OCI-LY3 (cell line): ENCODE measurements at regions not wholly inside any gene's neighbourhood (a gene's known extent, or its start where the extent isn't known, plus 50 kb on each side); places are given as distances from the start of the nearest gene placed in this dataset.

Source experiments
- EZH2phosphoT487 ChIP-seq: fragments of 200-600 bp; shearing (Covaris generic); IDR thresholded peaks from 2 replicates; pipeline ENCODE4 v1.6.1; 2018; ENCODE audit warnings: antibody characterized with exemption, mixed run types, low read depth
- TF ChIP-seq, protein P1 (sequence below): fragments of 200-600, 300-600 bp; sonication (generic); IDR thresholded peaks from 2 replicates; pipeline ENCODE4 v1.5.1; 2014; ENCODE audit warnings: antibody characterized with exemption, low read length, low read depth

DNA sequence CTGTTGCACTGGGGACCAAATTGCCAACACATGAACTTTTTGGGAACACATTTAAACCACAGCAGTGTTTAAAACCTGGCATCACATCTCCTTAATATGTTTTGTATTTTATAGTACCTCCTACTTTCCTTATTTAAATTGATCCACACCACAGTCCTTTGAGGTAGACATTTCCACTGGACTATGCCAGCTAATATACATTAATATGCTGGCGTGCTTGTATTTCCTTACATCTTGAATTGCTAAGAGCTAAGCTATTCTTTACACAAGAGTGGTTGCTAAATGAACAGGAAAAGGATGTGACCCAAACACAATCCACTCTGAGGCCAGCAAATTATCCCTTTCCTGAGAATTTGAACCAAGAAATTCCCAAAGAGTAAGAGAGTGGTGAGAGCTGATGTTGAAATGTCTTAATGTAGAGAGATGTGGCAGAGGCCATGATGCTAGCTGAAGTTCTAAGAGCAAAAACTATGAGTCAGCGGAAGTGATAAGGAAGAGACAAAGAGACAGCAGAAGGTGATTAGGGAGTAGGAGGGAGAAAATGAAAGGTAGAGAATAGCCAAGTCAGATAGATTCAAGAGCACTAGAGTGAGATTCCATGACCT is 131.2 kb downstream of the CD47 start:
- TF ChIP-seq, protein P1, sequence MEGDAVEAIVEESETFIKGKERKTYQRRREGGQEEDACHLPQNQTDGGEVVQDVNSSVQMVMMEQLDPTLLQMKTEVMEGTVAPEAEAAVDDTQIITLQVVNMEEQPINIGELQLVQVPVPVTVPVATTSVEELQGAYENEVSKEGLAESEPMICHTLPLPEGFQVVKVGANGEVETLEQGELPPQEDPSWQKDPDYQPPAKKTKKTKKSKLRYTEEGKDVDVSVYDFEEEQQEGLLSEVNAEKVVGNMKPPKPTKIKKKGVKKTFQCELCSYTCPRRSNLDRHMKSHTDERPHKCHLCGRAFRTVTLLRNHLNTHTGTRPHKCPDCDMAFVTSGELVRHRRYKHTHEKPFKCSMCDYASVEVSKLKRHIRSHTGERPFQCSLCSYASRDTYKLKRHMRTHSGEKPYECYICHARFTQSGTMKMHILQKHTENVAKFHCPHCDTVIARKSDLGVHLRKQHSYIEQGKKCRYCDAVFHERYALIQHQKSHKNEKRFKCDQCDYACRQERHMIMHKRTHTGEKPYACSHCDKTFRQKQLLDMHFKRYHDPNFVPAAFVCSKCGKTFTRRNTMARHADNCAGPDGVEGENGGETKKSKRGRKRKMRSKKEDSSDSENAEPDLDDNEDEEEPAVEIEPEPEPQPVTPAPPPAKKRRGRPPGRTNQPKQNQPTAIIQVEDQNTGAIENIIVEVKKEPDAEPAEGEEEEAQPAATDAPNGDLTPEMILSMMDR, result no peak
- TF ChIP-seq EZH2phosphoT487, result no peak
